Endothelial cell of umbilical vein (primary cell): ENCODE measurements at regions not wholly inside any gene's neighbourhood (a gene's known extent, or its start where the extent isn't known, plus 50 kb on each side); places are given as distances from the start of the nearest gene placed in this dataset.

Experiments used
- CTCF ChIP-seq, 2 donors: IDR thresholded peaks; 1 replicate in 1 of 2; 2 replicates in 1 of 2; pipeline ENCODE4 v1.5.1; 2011; ENCODE audit warnings: low read length in 2 of 2, mild to moderate bottlenecking in 2 of 2, moderate library complexity in 2 of 2, control low read depth in 1 of 2, inconsistent platforms in 1 of 2, low read depth in 1 of 2; ENCODE audit not compliant: insufficient read depth in 1 of 2; ENCODE audit errors: extremely low read depth in 1 of 2
- EZH2 ChIP-seq: IDR thresholded peaks from 2 replicates; pipeline ENCODE4 v1.6.1; 2012; ENCODE audit warnings: borderline replicate concordance, low read depth, mild to moderate bottlenecking, moderate library complexity, low read length, inconsistent platforms; ENCODE audit not compliant: severe bottlenecking
- FOS ChIP-seq: IDR thresholded peaks from 2 replicates; pipeline ENCODE4 v1.6.1; 2011; ENCODE audit warnings: mild to moderate bottlenecking, low read length, moderate library complexity, borderline replicate concordance; ENCODE audit not compliant: insufficient read depth
- JUN ChIP-seq: IDR thresholded peaks from 2 replicates; pipeline ENCODE4 v1.6.1; 2011; ENCODE audit warnings: borderline replicate concordance, low read depth; ENCODE audit not compliant: insufficient read length, insufficient read depth
- MAX ChIP-seq: IDR thresholded peaks from 2 replicates; pipeline ENCODE4 v1.6.1; 2011; ENCODE audit not compliant: insufficient read depth, insufficient read length
- POLR2A ChIP-seq: IDR thresholded peaks from 2 replicates; pipeline ENCODE4 v1.6.1; 2012; ENCODE audit warnings: low read depth, mild to moderate bottlenecking, control low read depth, low read length
- POLR2AphosphoS5 ChIP-seq: IDR thresholded peaks from 2 replicates; pipeline ENCODE4 v1.6.1; 2012; ENCODE audit warnings: low read depth, mild to moderate bottlenecking, control low read depth, low read length, moderate library complexity; ENCODE audit not compliant: insufficient read depth

- TF ChIP-seq CTCF (IDR thresholded peaks at IDR 0.05; ENCODE audit: extremely low read depth in 1 of 2, insufficient read depth in 1 of 2, low read depth in 1 of 2, low read length in 2 of 2), result no peak
- TF ChIP-seq POLR2A, result no peak
- TF ChIP-seq JUN, result no peak
- no peak for TF ChIP-seq FOS
- no peak for TF ChIP-seq MAX
- TF ChIP-seq EZH2, result no peak
- no peak for TF ChIP-seq POLR2AphosphoS5
Observed at GRCh38 chr1:108071601-108072000, 106.6 kb upstream of the VAV3 start.
